ENCODE measurements at regions not wholly inside any gene's neighbourhood (a gene's known extent, or its start where the extent isn't known, plus 50 kb on each side); places are given as distances from the start of the nearest gene placed in this dataset.

DNA sequence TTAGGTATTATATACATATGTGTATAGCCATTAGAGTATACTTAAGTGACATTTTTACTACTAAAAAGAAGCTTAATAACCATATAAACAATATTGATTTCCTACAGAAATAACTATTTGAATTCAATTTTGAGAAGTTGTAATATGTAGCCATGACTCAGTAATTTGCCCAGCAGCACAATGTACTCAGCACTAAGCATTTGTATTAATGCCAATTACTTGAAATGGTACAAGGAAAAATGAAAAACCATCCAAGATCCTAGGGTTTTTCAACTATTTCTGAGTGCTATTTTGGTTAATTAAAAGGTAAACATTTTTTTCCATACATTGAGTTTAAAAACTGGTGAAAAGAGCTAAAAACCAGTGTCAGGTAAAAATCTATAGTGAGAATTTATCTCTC lies 324.0 kb downstream of the KCNJ3 start:
- no peak overlapping the region for H3K4me3 ChIP-seq (ENCODE audit: low read depth, low read length)
- H3K4me1 ChIP-seq (ENCODE audit: control insufficient read depth, insufficient read depth, low read length) = no peaks in the 10 kb centered on the region
- no peaks in the 10 kb centered on the region for H3K9me3 ChIP-seq (ENCODE audit: control insufficient read depth, insufficient read depth, low read length)
- H3K36me3 ChIP-seq (ENCODE audit: control insufficient read depth, insufficient read depth, low read length) = no peaks in the 10 kb centered on the region
- no peaks in the 10 kb centered on the region for H3K27me3 ChIP-seq (ENCODE audit: control insufficient read depth, insufficient read depth, low read length)
- no peak overlapping the region for H3K9ac ChIP-seq (ENCODE audit: low read depth, low read length)

DNA sequence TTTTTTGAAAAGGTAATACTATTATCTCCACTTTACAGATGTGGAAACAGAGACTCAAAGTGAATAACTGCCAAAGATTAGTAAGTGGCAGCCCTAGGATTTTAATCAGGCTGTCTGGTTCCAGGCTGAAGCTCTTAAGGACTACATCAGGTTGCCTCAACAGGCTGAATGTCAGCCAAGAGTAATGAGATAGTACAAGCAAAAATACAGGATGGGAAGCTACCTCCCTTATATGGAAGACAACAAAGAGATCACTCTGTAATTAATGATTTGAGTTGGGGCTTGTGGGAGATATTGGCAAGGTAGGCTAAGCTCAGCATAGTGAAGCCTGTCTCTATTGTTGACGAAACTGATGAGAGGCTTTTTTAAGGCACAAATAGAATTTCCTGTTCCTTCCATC lies 323.1 kb downstream of the KCNJ3 start:
- H3K9me3 ChIP-seq (ENCODE audit: control insufficient read depth, insufficient read depth, low read length) = no peaks in the 10 kb centered on the region
- no peak overlapping the region for H3K9ac ChIP-seq (ENCODE audit: low read depth, low read length)
- no peak overlapping the region for H3K4me3 ChIP-seq (ENCODE audit: low read depth, low read length)
- H3K4me1 ChIP-seq (ENCODE audit: control insufficient read depth, insufficient read depth, low read length) = no peaks in the 10 kb centered on the region
- H3K27me3 ChIP-seq (ENCODE audit: control insufficient read depth, insufficient read depth, low read length) = no peaks in the 10 kb centered on the region
- no peaks in the 10 kb centered on the region for H3K36me3 ChIP-seq (ENCODE audit: control insufficient read depth, insufficient read depth, low read length)

DNA sequence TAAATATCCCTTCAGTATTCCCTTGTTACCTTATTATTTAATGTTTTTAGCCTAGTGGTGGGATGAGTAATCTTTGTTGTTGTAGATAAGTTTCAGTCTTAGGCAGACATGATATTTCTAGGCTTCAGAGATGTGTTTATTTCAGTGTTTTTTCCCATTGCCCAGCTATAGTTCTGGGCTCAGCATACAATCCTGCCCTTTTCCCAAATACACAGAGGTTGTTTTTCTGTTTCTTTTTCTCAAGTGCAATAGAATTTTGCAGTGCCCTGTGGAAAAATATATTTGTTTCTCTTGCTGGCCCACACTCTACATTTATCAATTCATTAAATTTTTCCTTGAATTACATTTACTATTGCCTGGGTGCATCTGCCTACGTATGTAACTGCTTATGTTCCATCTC lies 321.8 kb downstream of the KCNJ3 start:
- H3K9me3 ChIP-seq (ENCODE audit: control insufficient read depth, insufficient read depth, low read length) = no peaks in the 10 kb centered on the region
- no peaks in the 10 kb centered on the region for H3K27me3 ChIP-seq (ENCODE audit: control insufficient read depth, insufficient read depth, low read length)
- H3K4me3 ChIP-seq (ENCODE audit: low read depth, low read length) = no peak overlapping the region
- H3K36me3 ChIP-seq (ENCODE audit: control insufficient read depth, insufficient read depth, low read length) = no peaks in the 10 kb centered on the region
- no peak overlapping the region for H3K9ac ChIP-seq (ENCODE audit: low read depth, low read length)
- H3K4me1 ChIP-seq (ENCODE audit: control insufficient read depth, insufficient read depth, low read length) = no peaks in the 10 kb centered on the region

DNA sequence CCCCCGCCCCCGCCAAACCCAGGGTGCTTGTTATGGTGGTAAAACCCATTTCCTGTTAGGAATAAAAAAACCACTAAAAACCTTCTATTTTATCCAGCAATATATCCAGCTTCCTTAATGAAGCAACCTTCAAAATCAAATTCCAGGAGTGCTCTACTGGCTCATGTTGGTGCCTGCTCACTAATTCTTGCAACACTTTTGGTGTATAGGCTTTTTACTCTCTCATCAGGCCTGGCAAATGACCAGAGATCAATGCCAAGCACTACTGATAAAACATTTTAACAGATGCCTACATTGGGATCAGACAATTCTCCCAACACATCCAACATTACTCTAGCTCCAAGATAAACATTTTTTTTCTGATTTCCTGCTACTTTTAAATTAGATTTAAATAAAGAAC lies 312.4 kb downstream of the KCNJ3 start:
- H3K9me3 ChIP-seq (ENCODE audit: control insufficient read depth, insufficient read depth, low read length) = no peaks in the 10 kb centered on the region
- no peak overlapping the region for H3K9ac ChIP-seq (ENCODE audit: low read depth, low read length)
- no peaks in the 10 kb centered on the region for H3K27me3 ChIP-seq (ENCODE audit: control insufficient read depth, insufficient read depth, low read length)
- H3K36me3 ChIP-seq (ENCODE audit: control insufficient read depth, insufficient read depth, low read length) = no peaks in the 10 kb centered on the region
- no peaks in the 10 kb centered on the region for H3K4me1 ChIP-seq (ENCODE audit: control insufficient read depth, insufficient read depth, low read length)
- H3K4me3 ChIP-seq (ENCODE audit: low read depth, low read length) = no peak overlapping the region

DNA sequence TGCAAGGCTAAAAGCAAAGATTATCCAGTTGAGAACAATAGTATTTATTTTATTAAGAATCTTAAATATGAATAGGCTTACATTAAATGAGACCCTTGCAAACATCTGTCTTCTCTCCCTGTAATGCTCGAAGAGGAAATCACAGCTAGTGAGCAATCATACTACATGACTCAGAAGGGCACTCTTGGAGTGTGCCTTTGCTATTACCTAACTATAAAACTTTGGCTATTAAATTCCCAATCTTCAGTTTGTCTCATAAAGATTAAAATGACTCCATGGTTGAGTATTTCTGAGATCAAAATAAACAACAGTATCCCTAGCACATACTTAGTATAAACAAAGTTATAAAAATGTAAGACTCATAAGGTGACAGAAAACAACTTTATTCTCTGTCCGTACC lies 296.9 kb downstream of the KCNJ3 start:
- Histone ChIP-seq H3K9me3 (ENCODE audit: control insufficient read depth, insufficient read depth, low read length) (no peaks in the 10 kb centered on the region), H3K9ac (ENCODE audit: low read depth, low read length) (no peak overlapping the region), H3K4me1 (ENCODE audit: control insufficient read depth, insufficient read depth, low read length) (no peaks in the 10 kb centered on the region)

DNA sequence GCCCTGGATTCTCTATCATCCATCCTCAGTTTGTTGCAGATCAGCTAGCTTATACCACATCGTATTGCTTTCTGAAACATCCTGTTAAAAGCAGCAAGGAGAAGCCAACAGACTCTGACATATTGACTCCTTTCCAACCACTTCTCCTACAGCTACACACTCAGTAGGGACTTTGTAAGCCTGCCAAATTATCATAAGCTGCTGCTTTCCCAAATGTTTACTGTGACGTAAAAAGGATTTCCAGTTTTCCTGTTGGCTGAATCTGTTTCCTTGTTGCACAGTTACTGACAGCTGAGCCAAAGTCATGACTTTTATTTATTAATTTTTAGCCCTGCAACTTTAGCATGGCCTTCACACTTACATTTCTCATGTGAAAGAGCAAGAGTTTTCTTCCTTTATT lies 294.3 kb downstream of the KCNJ3 start:
- no peaks in the 10 kb centered on the region for H3K36me3 ChIP-seq (ENCODE audit: control insufficient read depth, insufficient read depth, low read length)
- H3K4me1 ChIP-seq (ENCODE audit: control insufficient read depth, insufficient read depth, low read length) = no peaks in the 10 kb centered on the region
- no peaks in the 10 kb centered on the region for H3K27me3 ChIP-seq (ENCODE audit: control insufficient read depth, insufficient read depth, low read length)
- H3K4me3 ChIP-seq (ENCODE audit: low read depth, low read length) = no peak overlapping the region
- H3K9me3 ChIP-seq (ENCODE audit: control insufficient read depth, insufficient read depth, low read length) = no peaks in the 10 kb centered on the region
- H3K9ac ChIP-seq (ENCODE audit: low read depth, low read length) = no peak overlapping the region

More for the DNA sequence above, 296.9 kb downstream of the KCNJ3 start:
- H3K27me3 ChIP-seq (ENCODE audit: control insufficient read depth, insufficient read depth, low read length) = no peaks in the 10 kb centered on the region
- H3K36me3 ChIP-seq (ENCODE audit: control insufficient read depth, insufficient read depth, low read length) = no peaks in the 10 kb centered on the region
- no peak overlapping the region for H3K4me3 ChIP-seq (ENCODE audit: low read depth, low read length)

DNA sequence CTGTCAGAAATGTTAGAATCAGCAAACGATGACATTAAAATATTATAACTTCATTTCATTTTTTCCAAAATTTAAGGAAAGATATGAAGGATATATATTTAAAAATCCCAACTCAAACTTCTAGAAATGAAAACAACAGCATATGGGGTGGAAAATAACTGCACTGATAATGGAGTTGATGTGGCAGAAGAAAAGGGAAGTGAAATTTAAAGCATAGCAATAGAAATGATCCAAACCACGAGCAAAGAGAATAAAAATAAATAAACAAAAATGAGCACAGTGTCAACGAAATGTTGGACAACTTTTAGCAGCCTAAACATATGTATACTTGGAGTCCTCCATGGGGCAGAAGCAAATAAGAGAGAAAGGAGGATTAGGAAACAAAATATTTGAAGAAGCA lies 280.2 kb downstream of the KCNJ3 start:
- Histone ChIP-seq H3K36me3 (ENCODE audit: control insufficient read depth, insufficient read depth, low read length) (no peaks in the 10 kb centered on the region), H3K9ac (ENCODE audit: low read depth, low read length) (no peak overlapping the region), H3K9me3 (ENCODE audit: control insufficient read depth, insufficient read depth, low read length) (no peaks in the 10 kb centered on the region), H3K4me3 (ENCODE audit: low read depth, low read length) (no peak overlapping the region), H3K27me3 (ENCODE audit: control insufficient read depth, insufficient read depth, low read length) (no peaks in the 10 kb centered on the region), H3K4me1 (ENCODE audit: control insufficient read depth, insufficient read depth, low read length) (no peaks in the 10 kb centered on the region)

DNA sequence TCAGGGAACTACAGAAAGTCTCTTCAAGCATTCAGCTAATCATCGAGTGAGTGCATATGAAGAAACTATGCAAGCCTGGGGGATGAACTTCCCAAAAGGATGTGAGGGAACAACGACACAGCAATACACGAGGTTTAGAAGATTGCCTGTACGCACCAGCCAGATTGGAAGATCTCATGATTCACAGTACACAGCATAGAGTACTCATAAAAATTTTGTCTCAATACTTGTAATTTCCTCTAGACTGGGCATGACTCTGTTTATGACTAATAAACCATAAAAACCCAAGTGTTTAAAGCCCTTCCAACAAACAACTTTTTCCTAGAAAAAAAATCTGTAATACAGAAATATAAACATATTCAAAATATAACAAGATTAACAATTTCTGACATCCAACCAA lies 279.7 kb downstream of the KCNJ3 start:
- Histone ChIP-seq H3K36me3 (ENCODE audit: control insufficient read depth, insufficient read depth, low read length) (no peaks in the 10 kb centered on the region), H3K9me3 (ENCODE audit: control insufficient read depth, insufficient read depth, low read length) (no peaks in the 10 kb centered on the region), H3K4me3 (ENCODE audit: low read depth, low read length) (no peak overlapping the region), H3K9ac (ENCODE audit: low read depth, low read length) (no peak overlapping the region), H3K4me1 (ENCODE audit: control insufficient read depth, insufficient read depth, low read length) (no peaks in the 10 kb centered on the region), H3K27me3 (ENCODE audit: control insufficient read depth, insufficient read depth, low read length) (no peaks in the 10 kb centered on the region)

DNA sequence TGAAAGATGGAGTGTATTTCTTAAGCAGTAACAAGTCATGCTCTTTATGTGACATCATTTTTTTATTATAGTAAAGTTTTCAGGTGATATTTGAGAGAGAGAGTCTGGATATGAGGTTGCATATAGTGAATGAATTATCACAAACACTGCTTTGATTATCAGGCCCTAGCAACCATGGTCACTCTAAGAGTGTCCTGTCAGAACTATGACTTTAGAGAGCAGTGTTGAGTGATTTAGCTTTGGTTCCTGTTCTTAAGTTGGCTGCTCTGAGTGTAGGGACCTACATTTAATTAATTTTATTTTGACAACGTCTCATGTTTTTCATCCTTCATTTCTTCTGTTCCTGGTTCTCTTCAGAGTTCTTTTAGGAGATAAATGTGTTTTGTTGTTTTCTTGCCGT lies 275.5 kb downstream of the KCNJ3 start:
- Histone ChIP-seq H3K9me3 (ENCODE audit: control insufficient read depth, insufficient read depth, low read length) (no peaks in the 10 kb centered on the region), H3K4me1 (ENCODE audit: control insufficient read depth, insufficient read depth, low read length) (peaks cover 2% of the 10 kb centered on the region), H3K9ac (ENCODE audit: low read depth, low read length) (no peak overlapping the region), H3K36me3 (ENCODE audit: control insufficient read depth, insufficient read depth, low read length) (no peaks in the 10 kb centered on the region), H3K27me3 (ENCODE audit: control insufficient read depth, insufficient read depth, low read length) (no peaks in the 10 kb centered on the region), H3K4me3 (ENCODE audit: low read depth, low read length) (no peak overlapping the region)

DNA sequence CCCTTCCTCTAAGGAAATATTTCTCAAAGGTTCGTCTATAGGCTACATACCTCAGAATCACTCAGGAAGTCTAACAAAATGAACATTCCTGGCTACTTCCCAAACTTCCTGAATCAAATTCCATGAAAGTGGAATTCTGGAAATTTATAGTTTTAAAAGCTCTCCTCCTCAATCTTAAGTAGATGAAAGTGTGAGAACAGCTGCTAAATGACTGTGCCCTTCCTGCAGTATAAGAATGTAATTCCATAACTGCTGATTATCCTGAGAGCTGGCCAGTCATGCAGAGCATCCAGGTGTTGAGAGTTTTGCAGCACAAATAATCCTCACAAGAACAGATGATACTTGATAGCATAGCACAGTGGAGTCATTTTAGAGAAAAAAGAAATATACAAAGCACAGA lies 265.0 kb downstream of the KCNJ3 start:
- no peaks in the 10 kb centered on the region for H3K27me3 ChIP-seq (ENCODE audit: control insufficient read depth, insufficient read depth, low read length)
- no peaks in the 10 kb centered on the region for H3K9me3 ChIP-seq (ENCODE audit: control insufficient read depth, insufficient read depth, low read length)
- H3K9ac ChIP-seq (ENCODE audit: low read depth, low read length) = no peak overlapping the region
- no peak overlapping the region for H3K4me3 ChIP-seq (ENCODE audit: low read depth, low read length)
- H3K36me3 ChIP-seq (ENCODE audit: control insufficient read depth, insufficient read depth, low read length) = no peaks in the 10 kb centered on the region
- no peaks in the 10 kb centered on the region for H3K4me1 ChIP-seq (ENCODE audit: control insufficient read depth, insufficient read depth, low read length)

DNA sequence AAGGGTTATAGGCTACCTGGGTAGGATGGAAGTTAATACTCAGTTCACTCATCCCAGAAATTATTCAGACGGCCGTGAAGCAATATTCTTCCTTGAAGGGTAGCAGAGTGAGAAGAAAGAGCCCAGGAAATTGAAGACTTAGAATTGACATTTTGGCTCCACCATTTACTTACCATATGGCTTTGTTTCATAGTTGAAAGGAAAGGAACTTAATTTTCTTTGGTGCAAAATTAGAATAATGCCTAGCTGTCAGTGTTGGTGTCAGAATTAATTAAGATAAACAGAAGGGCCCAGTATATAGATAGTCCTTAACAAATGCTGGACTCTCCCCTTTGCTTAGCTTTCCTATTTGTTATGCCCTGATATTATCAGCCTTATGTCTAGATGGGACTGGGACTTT lies 263.2 kb downstream of the KCNJ3 start:
- Histone ChIP-seq H3K4me1 (ENCODE audit: control insufficient read depth, insufficient read depth, low read length) (no peaks in the 10 kb centered on the region), H3K9ac (ENCODE audit: low read depth, low read length) (no peak overlapping the region), H3K9me3 (ENCODE audit: control insufficient read depth, insufficient read depth, low read length) (no peaks in the 10 kb centered on the region), H3K36me3 (ENCODE audit: control insufficient read depth, insufficient read depth, low read length) (no peaks in the 10 kb centered on the region), H3K27me3 (ENCODE audit: control insufficient read depth, insufficient read depth, low read length) (no peaks in the 10 kb centered on the region), H3K4me3 (ENCODE audit: low read depth, low read length) (no peak overlapping the region)

DNA sequence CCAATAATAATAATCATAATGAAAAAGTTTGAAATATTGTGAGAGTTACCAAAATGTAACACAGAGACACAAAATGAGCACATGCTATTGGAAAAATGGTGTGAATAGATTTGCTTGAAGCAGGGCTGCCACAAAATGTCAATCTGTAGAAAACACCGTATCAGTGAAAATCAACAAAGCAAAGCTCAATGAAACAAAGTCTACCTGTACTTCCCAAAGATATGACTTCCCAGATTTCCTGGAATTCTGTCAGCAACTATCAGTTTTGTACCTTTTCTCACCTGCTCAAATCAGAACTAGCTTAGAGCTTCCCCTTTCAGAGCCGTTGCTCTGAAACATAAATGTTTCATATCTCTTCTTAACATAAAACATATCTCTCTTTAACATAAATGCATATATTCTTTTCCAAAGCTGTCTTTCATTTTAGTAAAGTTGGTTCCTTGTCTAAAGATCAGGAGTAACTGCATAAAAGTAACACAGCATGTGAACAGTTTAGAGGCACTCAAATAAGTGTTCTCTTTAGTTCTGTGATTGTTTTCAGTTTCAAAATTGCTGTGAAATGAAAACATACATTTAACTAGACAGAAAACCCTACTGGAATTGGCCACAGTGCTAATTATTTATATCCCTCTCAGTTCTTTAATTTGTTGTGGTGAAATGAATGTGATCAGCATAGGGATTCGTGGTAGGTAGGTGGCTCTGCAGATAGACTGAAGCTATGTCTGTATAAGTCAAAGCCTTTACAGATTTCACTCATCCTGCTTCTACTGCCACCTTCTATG lies 262.5 kb downstream of the KCNJ3 start:
- Histone ChIP-seq H3K4me3 (ENCODE audit: low read depth, low read length) (no peak overlapping the region), H3K4me1 (ENCODE audit: control insufficient read depth, insufficient read depth, low read length) (no peaks in the 10 kb centered on the region), H3K27me3 (ENCODE audit: control insufficient read depth, insufficient read depth, low read length) (no peaks in the 10 kb centered on the region), H3K9ac (ENCODE audit: low read depth, low read length) (no peak overlapping the region), H3K36me3 (ENCODE audit: control insufficient read depth, insufficient read depth, low read length) (no peaks in the 10 kb centered on the region), H3K9me3 (ENCODE audit: control insufficient read depth, insufficient read depth, low read length) (no peaks in the 10 kb centered on the region)

Data from iPS-15b (cell line).